PC-3 (cell line): ENCODE measurements at regions not wholly inside any gene's neighbourhood (a gene's known extent, or its start where the extent isn't known, plus 50 kb on each side); places are given as distances from the start of the nearest gene placed in this dataset.

Experiments
- CTCF ChIP-seq: fragments of 300-600 bp; sonication (generic); conservative IDR thresholded peaks from 2 replicates; pipeline ENCODE4 v1.5.1; 2017; ENCODE audit warnings: antibody characterized with exemption, low read depth, mild to moderate bottlenecking, low read length
- EZH2 ChIP-seq: fragments of 300-600 bp; sonication (generic); IDR thresholded peaks from one replicate; pipeline ENCODE4 v1.6.1; 2017; ENCODE audit warnings: antibody characterized with exemption, mild to moderate bottlenecking, low read length; ENCODE audit not compliant: unreplicated experiment
- EZH2phosphoT487 ChIP-seq: fragments of 300-600 bp; sonication (generic); IDR thresholded peaks from 2 replicates; pipeline ENCODE4 v1.6.1; 2018; ENCODE audit warnings: mild to moderate bottlenecking, antibody characterized with exemption, low read length, borderline replicate concordance

- TF ChIP-seq CTCF (no peak), EZH2 (no peak), EZH2phosphoT487 (no peak)
Observed at GRCh38 chr12:124688356-124688992, 121.1 kb upstream of the NCOR2 start.
